HEK293 (cell line): ENCODE measurements at regions not wholly inside any gene's neighbourhood (a gene's known extent, or its start where the extent isn't known, plus 50 kb on each side); places are given as distances from the start of the nearest gene placed in this dataset.

Source experiments
- CTCF ChIA-PET: fragments of 350-600 bp; formaldehyde crosslinking; extraction: SDS; loops from one replicate; lab custom pipeline; 2021; ENCODE audit warnings: antibody characterized with exemption; lab: Yijun Ruan, JAX
- POLR2A ChIA-PET: fragments of 300-600 bp; formaldehyde crosslinking; extraction: SDS; loops from one replicate; lab custom pipeline; 2020; ENCODE audit warnings: antibody characterized with exemption, inconsistent platforms; lab: Yijun Ruan, JAX
- H3K27ac ChIP-seq: fragments of 200-500 bp; sonication (Bioruptor generic); 2 replicates; pipeline ENCODE4 v1.5.1; 2014; ENCODE audit warnings: low read depth, low read length, control low read depth, inconsistent platforms; ENCODE audit errors: extremely low read depth
- H3K36me3 ChIP-seq, 2 experiments: fragments of 200-500 bp in 1 of 2; sonication (Bioruptor generic) in 1 of 2; 1 replicate in 1 of 2; 2 replicates in 1 of 2; pipeline ENCODE4 v1.5.1; 2014 to 2017; ENCODE audit warnings: inconsistent platforms in 2 of 2, low read length in 2 of 2; ENCODE audit not compliant: control insufficient read depth in 2 of 2, insufficient read depth in 1 of 2
- H3K4me1 ChIP-seq: fragments of 200-500 bp; sonication (Bioruptor generic); 2 replicates; pipeline ENCODE4 v1.5.1; 2014; ENCODE audit warnings: mild to moderate bottlenecking, low read length, inconsistent platforms; ENCODE audit not compliant: control insufficient read depth, insufficient read depth
- H3K4me3 ChIP-seq: 2 replicates; pipeline ENCODE4 v1.5.1; 2011; ENCODE audit warnings: low read depth, mild to moderate bottlenecking, control low read depth, low read length, moderate library complexity
- H3K9me3 ChIP-seq: fragments of 200-500 bp; sonication (Bioruptor generic); 2 replicates; pipeline ENCODE4 v1.5.1; 2014; ENCODE audit warnings: low read depth, low read length, inconsistent platforms; ENCODE audit not compliant: control insufficient read depth, insufficient read depth
- ELK4 ChIP-seq: IDR thresholded peaks from 2 replicates; pipeline ENCODE4 v1.6.1; 2011; ENCODE audit warnings: mild to moderate bottlenecking, low read depth, low read length, borderline replicate concordance
- PBX3 ChIP-seq: sonication (generic); formaldehyde crosslinking; IDR thresholded peaks from 2 replicates; pipeline ENCODE4 v1.8.1; 2022; ENCODE audit warnings: mild to moderate bottlenecking, moderate library complexity, missing genetic modification reagents
- SP3 ChIP-seq: fragments of 450-650 bp; formaldehyde crosslinking; IDR thresholded peaks from 2 replicates; pipeline ENCODE4 v1.5.1; 2016; ENCODE audit warnings: missing biosample characterization, missing genetic modification characterization
- ZFP3 ChIP-seq: fragments of 450-650 bp; formaldehyde crosslinking; IDR thresholded peaks from 2 replicates; pipeline ENCODE4 v1.5.1; 2016; ENCODE audit warnings: low read depth, missing biosample characterization, missing genetic modification characterization
- ZNF146 ChIP-seq: fragments of 450-650 bp; formaldehyde crosslinking; IDR thresholded peaks from 2 replicates; pipeline ENCODE4 v1.5.1; 2016; ENCODE audit warnings: missing biosample characterization, missing genetic modification characterization
- ZNF155 ChIP-seq: fragments of 450-650 bp; formaldehyde crosslinking; IDR thresholded peaks from 2 replicates; pipeline ENCODE4 v1.5.1; 2016; ENCODE audit warnings: missing biosample characterization, missing genetic modification characterization
- ZNF16 ChIP-seq: fragments of 450-650 bp; formaldehyde crosslinking; IDR thresholded peaks from 2 replicates; pipeline ENCODE4 v1.5.1; 2016; ENCODE audit warnings: low read depth, missing biosample characterization, missing genetic modification characterization
- ZNF24 ChIP-seq: fragments of 450-650 bp; formaldehyde crosslinking; IDR thresholded peaks from 2 replicates; pipeline ENCODE4 v1.5.1; 2016; ENCODE audit warnings: missing biosample characterization, missing genetic modification characterization
- ZNF266 ChIP-seq: fragments of 450-650 bp; formaldehyde crosslinking; IDR thresholded peaks from 2 replicates; pipeline ENCODE4 v1.5.1; 2016; ENCODE audit warnings: missing biosample characterization, missing genetic modification characterization, low read depth
- ZNF335 ChIP-seq: fragments of 450-650 bp; formaldehyde crosslinking; conservative IDR thresholded peaks from 2 replicates; pipeline ENCODE4 v1.5.1; 2016; ENCODE audit warnings: missing biosample characterization, missing genetic modification characterization
- ZNF416 ChIP-seq: fragments of 450-650 bp; formaldehyde crosslinking; IDR thresholded peaks from 2 replicates; pipeline ENCODE4 v1.5.1; 2016; ENCODE audit warnings: missing biosample characterization, missing genetic modification characterization
- ZNF473 ChIP-seq: fragments of 450-650 bp; formaldehyde crosslinking; IDR thresholded peaks from 2 replicates; pipeline ENCODE4 v1.5.1; 2017; ENCODE audit warnings: missing biosample characterization, missing genetic modification characterization
- ZNF510 ChIP-seq: fragments of 450-650 bp; formaldehyde crosslinking; IDR thresholded peaks from 2 replicates; pipeline ENCODE4 v1.5.1; 2018; ENCODE audit warnings: mild to moderate bottlenecking, missing genetic modification characterization, missing biosample characterization; ENCODE audit not compliant: insufficient replicate concordance
- ZNF560 ChIP-seq: fragments of 450-650 bp; formaldehyde crosslinking; IDR thresholded peaks from 2 replicates; pipeline ENCODE4 v1.5.1; 2017; ENCODE audit warnings: missing biosample characterization, missing genetic modification characterization, borderline replicate concordance
- ZNF623 ChIP-seq: fragments of 450-650 bp; formaldehyde crosslinking; IDR thresholded peaks from 2 replicates; pipeline ENCODE4 v1.5.1; 2016; ENCODE audit warnings: missing biosample characterization, missing genetic modification characterization
- ZNF791 ChIP-seq: fragments of 450-650 bp; formaldehyde crosslinking; IDR thresholded peaks from 2 replicates; pipeline ENCODE4 v1.5.1; 2016; ENCODE audit warnings: missing biosample characterization, missing genetic modification characterization
- TF ChIP-seq, protein P1 (sequence below): fragments of 450-650 bp; formaldehyde crosslinking; IDR thresholded peaks from 2 replicates; pipeline ENCODE4 v1.5.1; 2017; ENCODE audit warnings: missing biosample characterization, missing genetic modification characterization
- TF ChIP-seq, protein P2 (sequence below): fragments of 450-650 bp; formaldehyde crosslinking; IDR thresholded peaks from 2 replicates; pipeline ENCODE4 v1.5.1; 2016; ENCODE audit warnings: missing biosample characterization, missing genetic modification characterization

- H3K4me1 ChIP-seq, result no peaks in the 10 kb centered on the region
- TF ChIP-seq ZNF560 (tag by site-specific recombination), result no peak
- no peak for TF ChIP-seq ZNF146 (tag by site-specific recombination)
- ChIA-PET CTCF (no interaction called here), POLR2A (no interaction called here)
- H3K4me3 ChIP-seq, result no peak overlapping the region
- H3K9me3 ChIP-seq, result no peaks in the 10 kb centered on the region
- H3K27ac ChIP-seq, result no peak overlapping the region
- H3K36me3 ChIP-seq, result no peaks in the 10 kb centered on the region
Measured at GRCh38 chr12:127360580-127360979, 906.4 kb upstream of the TMEM132C start.

DNA sequence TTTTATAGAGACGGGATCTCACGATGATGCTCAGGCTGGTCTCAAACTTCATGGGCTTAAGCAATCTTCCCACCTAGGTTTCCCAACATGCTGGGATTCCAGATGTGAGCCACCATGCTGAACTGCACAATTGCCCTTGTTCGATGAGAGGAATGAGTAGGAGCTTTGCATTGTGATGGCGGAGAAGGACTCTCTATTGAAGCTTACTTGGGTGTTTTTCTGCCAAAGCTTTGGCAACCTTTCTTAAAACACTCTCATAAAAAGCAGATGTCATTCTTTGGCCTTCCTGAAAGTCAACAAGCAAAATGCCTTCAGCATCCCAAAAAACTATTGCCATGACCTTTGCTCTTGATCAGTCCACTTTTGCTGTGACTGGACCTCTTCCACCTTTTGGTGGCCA lies 904.8 kb upstream of the TMEM132C start:
- Histone ChIP-seq H3K4me1 (no peaks in the 10 kb centered on the region), H3K4me3 (no peak overlapping the region), H3K36me3 (no peaks in the 10 kb centered on the region), H3K9me3 (no peaks in the 10 kb centered on the region), H3K27ac (no peak overlapping the region)
- ChIA-PET CTCF (interaction anchor here (0.8 to 2.0 kb wide), 2 partner anchors 19 to 105 kb away, joined by 3 to 7 read pairs; no protein-coding TSS in a partner anchor), POLR2A (no interaction called here)
- TF ChIP-seq ZNF335 (tag by site-specific recombination) (no peak), ZNF473 (tag by site-specific recombination) (no peak), ZFP3 (tag by site-specific recombination) (no peak), ZNF623 (tag by site-specific recombination) (no peak), PBX3 (CRISPR knock-in tag) (no peak), ZNF510 (tag by site-specific recombination) (no peak), ZNF266 (no peak), ZNF146 (tag by site-specific recombination) (no peak), ZNF24 (tag by site-specific recombination) (no peak), ZNF416 (no peak), SP3 (tag by site-specific recombination) (no peak), ELK4 (no peak), ZNF155 (tag by site-specific recombination) (no peak), ZNF16 (tag by site-specific recombination) (no peak), ZNF791 (no peak)
- TF ChIP-seq, protein P1, sequence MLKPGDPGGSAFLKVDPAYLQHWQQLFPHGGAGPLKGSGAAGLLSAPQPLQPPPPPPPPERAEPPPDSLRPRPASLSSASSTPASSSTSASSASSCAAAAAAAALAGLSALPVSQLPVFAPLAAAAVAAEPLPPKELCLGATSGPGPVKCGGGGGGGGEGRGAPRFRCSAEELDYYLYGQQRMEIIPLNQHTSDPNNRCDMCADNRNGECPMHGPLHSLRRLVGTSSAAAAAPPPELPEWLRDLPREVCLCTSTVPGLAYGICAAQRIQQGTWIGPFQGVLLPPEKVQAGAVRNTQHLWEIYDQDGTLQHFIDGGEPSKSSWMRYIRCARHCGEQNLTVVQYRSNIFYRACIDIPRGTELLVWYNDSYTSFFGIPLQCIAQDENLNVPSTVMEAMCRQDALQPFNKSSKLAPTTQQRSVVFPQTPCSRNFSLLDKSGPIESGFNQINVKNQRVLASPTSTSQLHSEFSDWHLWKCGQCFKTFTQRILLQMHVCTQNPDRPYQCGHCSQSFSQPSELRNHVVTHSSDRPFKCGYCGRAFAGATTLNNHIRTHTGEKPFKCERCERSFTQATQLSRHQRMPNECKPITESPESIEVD (tag by site-specific recombination), result no peak
- TF ChIP-seq, protein P2, sequence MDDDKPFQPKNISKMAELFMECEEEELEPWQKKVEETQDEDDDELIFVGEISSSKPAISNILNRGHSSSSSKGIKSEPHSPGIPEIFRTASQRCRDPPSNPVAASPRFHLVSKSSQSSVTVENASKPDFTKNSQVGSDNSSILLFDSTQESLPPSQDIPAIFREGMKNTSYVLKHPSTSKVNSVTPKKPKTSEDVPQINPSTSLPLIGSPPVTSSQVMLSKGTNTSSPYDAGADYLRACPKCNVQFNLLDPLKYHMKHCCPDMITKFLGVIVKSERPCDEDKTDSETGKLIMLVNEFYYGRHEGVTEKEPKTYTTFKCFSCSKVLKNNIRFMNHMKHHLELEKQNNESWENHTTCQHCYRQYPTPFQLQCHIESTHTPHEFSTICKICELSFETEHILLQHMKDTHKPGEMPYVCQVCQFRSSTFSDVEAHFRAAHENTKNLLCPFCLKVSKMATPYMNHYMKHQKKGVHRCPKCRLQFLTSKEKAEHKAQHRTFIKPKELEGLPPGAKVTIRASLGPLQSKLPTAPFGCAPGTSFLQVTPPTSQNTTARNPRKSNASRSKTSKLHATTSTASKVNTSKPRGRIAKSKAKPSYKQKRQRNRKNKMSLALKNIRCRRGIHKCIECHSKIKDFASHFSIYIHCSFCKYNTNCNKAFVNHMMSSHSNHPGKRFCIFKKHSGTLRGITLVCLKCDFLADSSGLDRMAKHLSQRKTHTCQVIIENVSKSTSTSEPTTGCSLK (tag by site-specific recombination), result no peak
